ENCODE measurements at regions not wholly inside any gene's neighbourhood (a gene's known extent, or its start where the extent isn't known, plus 50 kb on each side); places are given as distances from the start of the nearest gene placed in this dataset.

GRCh38 chr3:21357241-21357640, 393.8 kb downstream of the ZNF385D start:
- Histone ChIP-seq H2BK120ac (ENCODE audit: low read depth, low read length) (no peak overlapping the region), H2BK5ac (ENCODE audit: low read depth, low read length, poor library complexity, severe bottlenecking) (no peak overlapping the region), H2BK20ac (ENCODE audit: low read depth, low read length) (no peak overlapping the region), H3K4me3 (ENCODE audit: insufficient read depth, low read depth, low read length) (no peak overlapping the region), H3K23ac (ENCODE audit: low read depth, low read length) (no peak overlapping the region), H2AK9ac (replicated peaks; ENCODE audit: low read depth, low read length, poor library complexity) (no peak overlapping the region), H3K9me1 (ENCODE audit: insufficient read depth, low read length) (no peaks in the 10 kb centered on the region), H4K5ac (ENCODE audit: low read depth, low read length) (no peak overlapping the region), H3K9me3 (ENCODE audit: control insufficient read depth, insufficient read depth, low read length) (no peaks in the 10 kb centered on the region), H3K4me1 (ENCODE audit: control insufficient read depth, insufficient read depth, low read length) (no peaks in the 10 kb centered on the region), H3K27me3 (ENCODE audit: control insufficient read depth, insufficient read depth, low read length) (no peaks in the 10 kb centered on the region), H3K9ac (ENCODE audit: low read depth, low read length) (no peak overlapping the region), H4K91ac (ENCODE audit: insufficient read depth, low read depth, low read length) (no peak overlapping the region), H3K4ac (ENCODE audit: low read depth, low read length) (no peak overlapping the region), H2AK5ac (ENCODE audit: low read depth, low read length) (no peak overlapping the region), H3K36me3 (ENCODE audit: control insufficient read depth, insufficient read depth, low read length) (no peaks in the 10 kb centered on the region), H3K27ac (ENCODE audit: insufficient read depth, low read length) (no peak overlapping the region), H2AFZ (replicated peaks; ENCODE audit: low read length, poor library complexity) (no peak overlapping the region), H4K8ac (ENCODE audit: low read depth in 2 of 2, low read length in 2 of 2) (no peak overlapping the region), H3K79me1 (ENCODE audit: low read depth in 1 of 2, low read length in 2 of 2) (no peaks in the 10 kb centered on the region), H4K20me1 (ENCODE audit: insufficient read depth, low read length) (no peaks in the 10 kb centered on the region), H3K56ac (ENCODE audit: extremely low read depth, insufficient read depth, low read length) (no peak overlapping the region), H3K4me2 (ENCODE audit: low read depth, low read length) (no peak overlapping the region), H3K14ac (replicated peaks; ENCODE audit: low read depth, low read length) (no peak overlapping the region), H2BK15ac (ENCODE audit: low read depth, low read length) (no peak overlapping the region), H3K18ac (ENCODE audit: low read depth, low read length) (no peak overlapping the region)
- no CpG with 5 or more reads among the region's 2 CpGs for WGBS, 2 experiments (ENCODE audit: extremely low coverage in 2 of 2, insufficient read length in 1 of 2)
- dilution Hi-C loops (cut with HindIII; ENCODE audit: low sequenced_read_pairs, unreplicated experiment): no loop called here
- BruUV-seq (replicated peaks): no TSS peak
- TF ChIP-seq CEBPB (IDR thresholded peaks at IDR 0.05; ENCODE audit: low read depth, low read length): no peak
- no peak for TF ChIP-seq MXI1 (IDR thresholded peaks at IDR 0.05; ENCODE audit: borderline replicate concordance, low read depth, low read length)
- POLR2A ChIA-PET (ENCODE audit: unreplicated experiment): no interaction called here
- in situ Hi-C loops (cut with MboI; ENCODE audit: low sequenced_read_pairs): no loop called here
- DNase-seq: no peak
- CTCF ChIA-PET: no interaction called here
- intact Hi-C loops (cut with micrococcal nuclease): no loop called here
- ATAC-seq (ENCODE audit: low read depth): no peak
